ENCODE measurements at regions not wholly inside any gene's neighbourhood (a gene's known extent, or its start where the extent isn't known, plus 50 kb on each side); places are given as distances from the start of the nearest gene placed in this dataset.

- no peak for ATAC-seq
- no peak for TF ChIP-seq CTCF (IDR thresholded peaks at IDR 0.05)
- peaks cover 26% of the 10 kb centered on the region for H3K4me1 ChIP-seq
- H3K27me3 ChIP-seq (ENCODE audit: low read depth), result no peaks in the 10 kb centered on the region
- intact Hi-C loops (cut with DNase I), result no loop called here
- H3K4me3 ChIP-seq, result no peak overlapping the region
- DNase-seq, result no peak
- H3K36me3 ChIP-seq, result no peaks in the 10 kb centered on the region
- peaks cover 4% of the 10 kb centered on the region for H3K9me3 ChIP-seq
- no peak overlapping the region for H3K27ac ChIP-seq
These were observed 50.5 kb upstream of the EPS8L3 start for GRCh38 chr1:109814223-109814622.
